Neural crest cell (in vitro differentiated cells): ENCODE measurements at regions not wholly inside any gene's neighbourhood (a gene's known extent, or its start where the extent isn't known, plus 50 kb on each side); places are given as distances from the start of the nearest gene placed in this dataset.

ENCODE experiments used
- DNase-seq: peaks from one replicate; pipeline ENCODE4 v3.0.0; 2021; ENCODE audit warnings: low read depth, mixed read lengths, low spot score
- H3K27ac Mint-ChIP-seq: one replicate; pipeline ENCODE4 v1.8.0; 2021; ENCODE audit warnings: mild to moderate bottlenecking, mixed read lengths; ENCODE audit not compliant: unreplicated experiment
- H3K27me3 Mint-ChIP-seq: 2 replicates; pipeline ENCODE4 v1.8.0; 2021; ENCODE audit warnings: low read depth, mild to moderate bottlenecking, mixed read lengths
- H3K36me3 Mint-ChIP-seq: 2 replicates; pipeline ENCODE4 v1.8.0; 2021; ENCODE audit warnings: low read depth, mild to moderate bottlenecking, mixed read lengths
- H3K4me1 Mint-ChIP-seq: 2 replicates; pipeline ENCODE4 v1.8.0; 2021; ENCODE audit warnings: mixed read lengths
- H3K4me3 Mint-ChIP-seq: one replicate; pipeline ENCODE4 v1.8.0; 2021; ENCODE audit warnings: mild to moderate bottlenecking, mixed read lengths
- H3K9me3 Mint-ChIP-seq: 2 replicates; pipeline ENCODE4 v1.8.0; 2021; ENCODE audit warnings: mixed read lengths
- CTCF ChIP-seq: fragments of 200-600 bp; sonication (generic); conservative IDR thresholded peaks from 2 replicates; pipeline ENCODE4 v1.5.0; 2021; ENCODE audit warnings: antibody characterized with exemption, mild to moderate bottlenecking

GRCh38 chr5:30523061-30523460 lies 670.4 kb upstream of the CDH6 start:
- no peaks in the 10 kb centered on the region for H3K27me3 Mint-ChIP-seq
- peaks cover 16% of the 10 kb centered on the region for H3K4me1 Mint-ChIP-seq
- no peak overlapping the region for H3K4me3 Mint-ChIP-seq
- DNase-seq = no peak
- peaks cover 2% of the 10 kb centered on the region for H3K36me3 Mint-ChIP-seq
- TF ChIP-seq CTCF = no peak
- H3K9me3 Mint-ChIP-seq = no peaks in the 10 kb centered on the region
- H3K27ac Mint-ChIP-seq = peak overlapping the region; percentile 0

GRCh38 chr5:30505014-30505886 lies 688.2 kb upstream of the CDH6 start:
- H3K27me3 Mint-ChIP-seq = no peaks in the 10 kb centered on the region
- peaks cover 4% of the 10 kb centered on the region for H3K9me3 Mint-ChIP-seq
- peaks cover 5% of the 10 kb centered on the region for H3K36me3 Mint-ChIP-seq
- peaks cover 56% of the 10 kb centered on the region for H3K4me1 Mint-ChIP-seq
- peak overlapping the region; percentile 94 for H3K27ac Mint-ChIP-seq
- DNase-seq = no peak
- TF ChIP-seq CTCF = no peak
- H3K4me3 Mint-ChIP-seq = peak overlapping the region; percentile 48

DNA sequence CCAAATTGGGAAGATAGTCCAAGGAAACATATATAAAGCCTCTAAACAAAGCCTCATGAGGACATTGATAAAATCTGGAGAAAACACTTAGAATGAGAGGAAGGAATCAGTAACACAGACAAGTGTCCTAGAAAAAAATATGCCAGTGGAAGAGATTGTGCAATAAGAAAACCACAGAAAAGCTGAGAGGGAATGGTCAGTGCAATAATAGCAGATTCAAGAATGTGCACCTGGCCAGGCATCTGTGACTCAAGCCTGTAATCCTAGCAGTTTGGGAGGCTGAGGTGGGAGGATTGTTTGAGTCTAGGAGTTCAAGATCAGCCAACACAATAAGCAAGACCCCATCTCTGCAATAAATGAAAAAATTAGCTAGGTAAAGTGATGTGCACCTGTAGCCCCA lies 691.2 kb upstream of the CDH6 start:
- no peak overlapping the region for H3K4me3 Mint-ChIP-seq
- no peak for TF ChIP-seq CTCF
- no peak overlapping the region for H3K27ac Mint-ChIP-seq
- peaks cover 6% of the 10 kb centered on the region for H3K36me3 Mint-ChIP-seq
- H3K4me1 Mint-ChIP-seq = peaks cover 50% of the 10 kb centered on the region
- DNase-seq = no peak
- H3K27me3 Mint-ChIP-seq = no peaks in the 10 kb centered on the region
- H3K9me3 Mint-ChIP-seq = peaks cover 3% of the 10 kb centered on the region

GRCh38 chr5:30501065-30501464 lies 692.4 kb upstream of the CDH6 start:
- Mint-ChIP-seq H3K27me3 (no peaks in the 10 kb centered on the region), H3K27ac (no peak overlapping the region), H3K36me3 (peaks cover 8% of the 10 kb centered on the region), H3K4me3 (no peak overlapping the region), H3K9me3 (peaks cover 3% of the 10 kb centered on the region), H3K4me1 (peaks cover 55% of the 10 kb centered on the region)
- no peak for TF ChIP-seq CTCF
- DNase-seq = no peak

- H3K36me3 Mint-ChIP-seq = peaks cover 8% of the 10 kb centered on the region
- H3K27me3 Mint-ChIP-seq = no peaks in the 10 kb centered on the region
These were observed 693.0 kb upstream of the CDH6 start for GRCh38 chr5:30500513-30500912.

More at GRCh38 chr5:30500513-30500912, 693.0 kb upstream of the CDH6 start:
- peaks cover 56% of the 10 kb centered on the region for H3K4me1 Mint-ChIP-seq
- no peak overlapping the region for H3K4me3 Mint-ChIP-seq
- H3K9me3 Mint-ChIP-seq = peaks cover 3% of the 10 kb centered on the region
- DNase-seq = no peak
- no peak overlapping the region for H3K27ac Mint-ChIP-seq
- no peak for TF ChIP-seq CTCF
